ENCODE measurements at regions not wholly inside any gene's neighbourhood (a gene's known extent, or its start where the extent isn't known, plus 50 kb on each side); places are given as distances from the start of the nearest gene placed in this dataset.
"Not testable (repeated sequence)": the region's sequence is repeated elsewhere in the genome, so short reads cannot be mapped to it uniquely, and the experiment has no call there.

DNA sequence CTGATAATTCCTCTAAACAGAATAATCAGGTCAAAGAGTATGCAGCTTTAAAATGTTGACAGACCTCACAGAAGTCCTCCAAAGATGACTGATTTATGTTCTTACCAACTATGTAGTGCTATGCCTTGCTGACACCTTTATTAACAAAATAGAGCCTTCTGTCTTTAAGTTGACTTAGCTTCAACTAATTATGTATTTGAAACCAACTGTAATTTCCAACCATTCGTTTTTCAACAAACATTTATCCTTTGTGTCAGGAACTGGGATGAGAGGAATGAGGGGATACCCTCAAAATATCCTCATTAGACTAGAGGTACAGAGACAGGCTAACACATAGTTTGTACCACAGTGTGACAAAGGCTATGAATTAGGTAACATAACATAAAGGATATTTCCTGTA, 186.2 kb upstream of the ZNF217 start:
- no peaks in the 10 kb centered on the region for H3K79me2 ChIP-seq (ENCODE audit: insufficient read depth)
- no peaks in the 10 kb centered on the region for H4K20me1 ChIP-seq (ENCODE audit: insufficient read depth)
- no peaks in the 10 kb centered on the region for H3K36me3 ChIP-seq (ENCODE audit: low read depth)
- no peaks in the 10 kb centered on the region for H3K9me2 ChIP-seq (ENCODE audit: insufficient read depth)
- no peaks in the 10 kb centered on the region for H3K27me3 ChIP-seq (replicated peaks; ENCODE audit: insufficient read depth)
- no peak overlapping the region for H2AFZ ChIP-seq
- H3K9ac ChIP-seq = no peak overlapping the region
- 92 to 94% methylated on average over 1 of the region's 1 CpG for WGBS, 2 experiments (ENCODE audit: low coverage in 1 of 2, low lambda C conversion rate in 2 of 2, missing lambda C conversion rate in 2 of 2)
- peaks cover 5% of the 10 kb centered on the region for H3F3A ChIP-seq (ENCODE audit: insufficient read depth)
- H3K9me3 ChIP-seq (ENCODE audit: low read depth) = no peaks in the 10 kb centered on the region
- in situ Hi-C loops (cut with MboI) = loop anchor here (10.0 kb wide), 1 partner anchor 45 kb away; no protein-coding TSS in a partner anchor
- no peak overlapping the region for H3K4me2 ChIP-seq (ENCODE audit: unreplicated experiment)
- TF ChIP-seq EZH2 (IDR thresholded peaks at IDR 0.05; ENCODE audit: insufficient read depth, poor library complexity, severe bottlenecking) (no peak), EZH2phosphoT487 (IDR thresholded peaks at IDR 0.05; ENCODE audit: insufficient read depth, low read depth) (no peak)
- H3K4me3 ChIP-seq = no peak overlapping the region
- no peak overlapping the region for H3K27ac ChIP-seq
- H3K4me1 ChIP-seq (ENCODE audit: insufficient read depth) = peaks cover 8% of the 10 kb centered on the region
- DNase-seq = no peak

DNA sequence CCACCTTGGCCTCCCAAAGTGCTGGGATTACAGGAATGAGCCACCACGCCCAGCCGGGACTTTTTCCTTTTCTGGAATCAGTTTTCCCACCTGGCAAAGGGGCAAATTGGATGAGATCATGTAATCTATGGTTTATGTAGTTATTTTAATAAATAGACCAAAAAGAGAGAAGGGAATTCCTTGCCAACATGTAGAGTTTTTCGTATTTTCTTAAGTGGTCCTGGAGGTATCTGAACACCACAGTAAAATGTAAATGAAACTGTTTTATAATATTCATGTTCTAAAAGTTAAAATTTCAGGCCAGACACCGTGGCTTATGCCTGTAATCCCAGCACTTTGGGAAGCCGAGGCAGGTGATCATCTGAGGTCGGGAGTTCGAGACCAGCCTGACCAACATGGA, 185.1 kb upstream of the ZNF217 start:
- 94% methylated on average over 7 of the region's 7 CpGs for WGBS, 2 experiments (ENCODE audit: low coverage in 1 of 2, low lambda C conversion rate in 2 of 2, missing lambda C conversion rate in 2 of 2)
- TF ChIP-seq EZH2phosphoT487 (IDR thresholded peaks at IDR 0.05; ENCODE audit: insufficient read depth, low read depth) (no peak), EZH2 (IDR thresholded peaks at IDR 0.05; ENCODE audit: insufficient read depth, poor library complexity, severe bottlenecking) (no peak)
- Histone ChIP-seq H3K9me2 (ENCODE audit: insufficient read depth) (no peaks in the 10 kb centered on the region), H3K9ac (no peak overlapping the region), H3K79me2 (ENCODE audit: insufficient read depth) (no peaks in the 10 kb centered on the region), H3K27me3 (replicated peaks; ENCODE audit: insufficient read depth) (no peaks in the 10 kb centered on the region), H3K4me3 (no peak overlapping the region), H3K4me1 (ENCODE audit: insufficient read depth) (peaks cover 16% of the 10 kb centered on the region), H3K27ac (no peak overlapping the region), H3K4me2 (ENCODE audit: unreplicated experiment) (no peak overlapping the region), H3K36me3 (ENCODE audit: low read depth) (no peaks in the 10 kb centered on the region), H3F3A (ENCODE audit: insufficient read depth) (peaks cover 12% of the 10 kb centered on the region), H2AFZ (no peak overlapping the region), H4K20me1 (ENCODE audit: insufficient read depth) (no peaks in the 10 kb centered on the region), H3K9me3 (ENCODE audit: low read depth) (no peaks in the 10 kb centered on the region)
- DNase-seq = no peak
- in situ Hi-C loops (cut with MboI) = loop anchor here (10.0 kb wide), 1 partner anchor 46 kb away; no protein-coding TSS in a partner anchor

DNA sequence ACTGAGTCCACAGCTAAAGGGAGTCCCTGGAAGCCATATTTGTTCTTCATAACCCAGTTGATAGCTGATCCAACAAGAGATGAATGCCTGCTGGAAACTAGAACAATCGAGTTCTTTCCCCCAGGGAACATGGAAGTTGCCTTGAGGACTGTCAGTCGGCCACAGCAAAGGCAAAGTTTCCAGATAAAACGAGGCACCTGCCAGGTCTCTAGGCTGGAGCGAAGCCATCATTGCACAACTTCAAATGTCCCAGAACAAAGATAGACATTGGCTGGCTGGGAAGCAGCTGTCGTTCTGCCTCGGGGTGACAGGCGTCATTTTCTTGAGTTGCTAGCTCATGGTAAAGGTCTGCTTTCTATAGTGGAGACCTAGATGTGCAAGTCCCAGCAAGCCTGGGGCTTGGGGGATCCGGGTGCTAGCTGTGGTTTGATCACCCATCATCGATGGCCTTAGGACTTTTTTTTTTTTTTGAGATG, 184.4 kb upstream of the ZNF217 start:
- no peak overlapping the region for H3K4me2 ChIP-seq (ENCODE audit: unreplicated experiment)
- no peak overlapping the region for H3K27ac ChIP-seq
- no peaks in the 10 kb centered on the region for H3K27me3 ChIP-seq (replicated peaks; ENCODE audit: insufficient read depth)
- no peaks in the 10 kb centered on the region for H3K9me2 ChIP-seq (ENCODE audit: insufficient read depth)
- no peak for DNase-seq
- H3F3A ChIP-seq (ENCODE audit: insufficient read depth) = peaks cover 17% of the 10 kb centered on the region
- 78 to 81% methylated on average over 9 of the region's 9 CpGs for WGBS, 2 experiments (ENCODE audit: low coverage in 1 of 2, low lambda C conversion rate in 2 of 2, missing lambda C conversion rate in 2 of 2)
- no peak for TF ChIP-seq EZH2phosphoT487 (IDR thresholded peaks at IDR 0.05; ENCODE audit: insufficient read depth, low read depth)
- no peak for TF ChIP-seq EZH2 (IDR thresholded peaks at IDR 0.05; ENCODE audit: insufficient read depth, poor library complexity, severe bottlenecking)
- no peak overlapping the region for H3K4me3 ChIP-seq
- no peaks in the 10 kb centered on the region for H4K20me1 ChIP-seq (ENCODE audit: insufficient read depth)
- no peak overlapping the region for H2AFZ ChIP-seq
- H3K4me1 ChIP-seq (ENCODE audit: insufficient read depth) = peaks cover 22% of the 10 kb centered on the region
- in situ Hi-C loops (cut with MboI) = loop anchor here (10.0 kb wide), 1 partner anchor 47 kb away; no protein-coding TSS in a partner anchor
- H3K9ac ChIP-seq = no peak overlapping the region
- H3K9me3 ChIP-seq (ENCODE audit: low read depth) = no peaks in the 10 kb centered on the region
- no peaks in the 10 kb centered on the region for H3K36me3 ChIP-seq (ENCODE audit: low read depth)
- H3K79me2 ChIP-seq (ENCODE audit: insufficient read depth) = no peaks in the 10 kb centered on the region

DNA sequence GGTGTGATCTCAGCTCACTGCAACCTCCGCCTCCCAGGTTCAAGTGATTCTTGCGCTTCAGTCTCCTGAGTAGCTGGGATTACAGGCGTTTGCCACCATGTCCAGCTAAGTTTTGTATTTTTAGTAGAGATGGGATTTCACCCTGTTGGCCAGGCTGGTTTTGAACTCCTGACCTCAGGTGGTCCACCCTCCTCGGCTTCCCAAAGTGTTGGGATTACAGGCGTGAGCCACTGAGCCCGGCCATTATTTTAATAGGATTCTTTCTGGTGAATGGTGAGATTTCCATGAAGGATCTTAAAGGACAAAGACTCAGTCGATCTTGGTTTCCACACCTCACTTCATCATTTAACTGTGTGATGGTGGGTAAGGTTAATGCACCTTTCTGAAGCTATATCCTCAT, 183.8 kb upstream of the ZNF217 start:
- WGBS, 2 experiments (ENCODE audit: low coverage in 1 of 2, low lambda C conversion rate in 2 of 2, missing lambda C conversion rate in 2 of 2) = 84 to 90% methylated on average over 7 of the region's 7 CpGs
- not testable (repeated sequence) for H2AFZ ChIP-seq; H3K9ac ChIP-seq; DNase-seq; H3K79me2 ChIP-seq (ENCODE audit: insufficient read depth); H3K4me3 ChIP-seq; H3K36me3 ChIP-seq (ENCODE audit: low read depth); H4K20me1 ChIP-seq (ENCODE audit: insufficient read depth); H3K9me2 ChIP-seq (ENCODE audit: insufficient read depth); H3K9me3 ChIP-seq (ENCODE audit: low read depth); H3K4me2 ChIP-seq (ENCODE audit: unreplicated experiment); H3K27ac ChIP-seq; H3K27me3 ChIP-seq (replicated peaks; ENCODE audit: insufficient read depth)
- Histone ChIP-seq H3K4me1 (ENCODE audit: insufficient read depth) (peaks cover 26% of the 10 kb centered on the region), H3F3A (ENCODE audit: insufficient read depth) (peaks cover 24% of the 10 kb centered on the region)
- in situ Hi-C loops (cut with MboI) = loop anchor here (10.0 kb wide), 1 partner anchor 47 kb away; no protein-coding TSS in a partner anchor

DNA sequence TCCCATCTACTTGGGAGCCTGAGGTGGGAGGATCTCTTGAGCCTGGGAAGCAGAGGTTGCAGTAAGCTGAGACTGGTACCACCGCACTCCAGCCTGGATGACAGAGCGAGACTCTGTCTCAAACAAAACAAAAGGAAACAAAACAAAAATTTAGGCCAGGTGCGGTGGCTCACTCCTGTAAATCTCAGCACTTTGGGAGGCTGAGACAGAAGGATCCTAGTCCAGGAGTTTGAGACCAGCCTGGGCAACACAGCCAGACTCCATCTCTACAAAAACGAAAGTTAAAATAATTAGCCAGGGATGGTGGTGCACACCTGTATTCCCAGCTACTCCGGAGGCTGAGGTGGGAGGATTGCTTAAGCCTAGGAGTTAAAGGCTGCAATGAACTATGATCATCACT, 183.2 kb upstream of the ZNF217 start:
- Histone ChIP-seq H3K9ac (no peak overlapping the region), H3K4me2 (ENCODE audit: unreplicated experiment) (no peak overlapping the region), H3K27me3 (replicated peaks; ENCODE audit: insufficient read depth) (no peaks in the 10 kb centered on the region), H4K20me1 (ENCODE audit: insufficient read depth) (no peaks in the 10 kb centered on the region), H2AFZ (no peak overlapping the region), H3K9me2 (ENCODE audit: insufficient read depth) (no peaks in the 10 kb centered on the region), H3K79me2 (ENCODE audit: insufficient read depth) (no peaks in the 10 kb centered on the region), H3K4me3 (no peak overlapping the region), H3K4me1 (ENCODE audit: insufficient read depth) (peaks cover 26% of the 10 kb centered on the region), H3K36me3 (ENCODE audit: low read depth) (no peaks in the 10 kb centered on the region), H3K27ac (no peak overlapping the region), H3K9me3 (ENCODE audit: low read depth) (no peaks in the 10 kb centered on the region), H3F3A (ENCODE audit: insufficient read depth) (peaks cover 26% of the 10 kb centered on the region)
- DNase-seq = no peak
- TF ChIP-seq EZH2phosphoT487 (IDR thresholded peaks at IDR 0.05; ENCODE audit: insufficient read depth, low read depth) (no peak), EZH2 (IDR thresholded peaks at IDR 0.05; ENCODE audit: insufficient read depth, poor library complexity, severe bottlenecking) (no peak)
- in situ Hi-C loops (cut with MboI) = loop anchor here (10.0 kb wide), 1 partner anchor 48 kb away; no protein-coding TSS in a partner anchor
- 96 to 100% methylated on average over 5 of the region's 5 CpGs for WGBS, 2 experiments (ENCODE audit: low coverage in 1 of 2, low lambda C conversion rate in 2 of 2, missing lambda C conversion rate in 2 of 2)
